ENCODE measurements at regions not wholly inside any gene's neighbourhood (a gene's known extent, or its start where the extent isn't known, plus 50 kb on each side); places are given as distances from the start of the nearest gene placed in this dataset.
"Not testable (repeated sequence)": the region's sequence is repeated elsewhere in the genome, so short reads cannot be mapped to it uniquely, and the experiment has no call there.

DNA sequence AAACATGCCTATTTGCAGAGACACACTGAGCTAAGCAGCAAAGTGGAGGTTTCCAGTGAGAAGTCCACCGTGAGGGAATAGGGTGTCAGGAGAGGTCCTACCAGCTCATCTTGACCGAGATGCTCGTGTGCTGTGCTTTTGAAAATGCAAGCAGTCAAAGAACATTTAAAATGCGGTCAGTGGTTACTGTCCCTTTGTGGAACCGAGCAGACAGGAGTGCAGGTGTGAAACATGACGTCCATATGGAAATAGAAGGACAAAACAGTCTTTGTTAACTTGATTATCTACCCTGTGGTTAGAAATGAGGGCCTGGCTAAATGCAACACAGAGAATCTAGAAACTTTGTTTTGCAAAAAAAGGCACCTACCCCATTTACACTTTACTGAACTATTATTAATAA, 473.3 kb downstream of the SPATA31A6 start:
- H3K4me1 ChIP-seq (ENCODE audit: control insufficient read depth, extremely low read depth, insufficient read depth, low read length); H3K27ac ChIP-seq (ENCODE audit: control insufficient read depth, insufficient read depth, low read length); H2AFZ ChIP-seq (ENCODE audit: control insufficient read depth, low read length); H3K9me1 ChIP-seq (ENCODE audit: control insufficient read depth, extremely low read depth, insufficient read depth, low read length); H3K27me3 ChIP-seq (ENCODE audit: control insufficient read depth, extremely low read depth, insufficient read depth, low read length); H3K4me3 ChIP-seq (ENCODE audit: control insufficient read depth in 2 of 3, extremely low read depth in 1 of 3, insufficient read depth in 2 of 3, low read depth in 1 of 3, low read length in 3 of 3); H3K79me2 ChIP-seq (ENCODE audit: control insufficient read depth, insufficient read depth, low read length); H3K9me3 ChIP-seq (ENCODE audit: control insufficient read depth, low read depth, low read length); H4K20me1 ChIP-seq (ENCODE audit: control insufficient read depth, extremely low read depth, insufficient read depth, low read length); H3K4me2 ChIP-seq (ENCODE audit: control insufficient read depth, extremely low read depth, insufficient read depth, low read depth, low read length); H3K9ac ChIP-seq (ENCODE audit: control insufficient read depth, extremely low read depth, insufficient read depth, low read length); FAIRE-seq; DNase-seq (ENCODE audit: low read depth, low spot score); H3K36me3 ChIP-seq (ENCODE audit: control insufficient read depth in 2 of 2, extremely low read depth in 1 of 2, insufficient read depth in 2 of 2, low read length in 2 of 2); dilution Hi-C loops (cut with MboI; ENCODE audit: extremely low pct_ligation_motif_present, low sequenced_read_pairs): not testable (repeated sequence)

DNA sequence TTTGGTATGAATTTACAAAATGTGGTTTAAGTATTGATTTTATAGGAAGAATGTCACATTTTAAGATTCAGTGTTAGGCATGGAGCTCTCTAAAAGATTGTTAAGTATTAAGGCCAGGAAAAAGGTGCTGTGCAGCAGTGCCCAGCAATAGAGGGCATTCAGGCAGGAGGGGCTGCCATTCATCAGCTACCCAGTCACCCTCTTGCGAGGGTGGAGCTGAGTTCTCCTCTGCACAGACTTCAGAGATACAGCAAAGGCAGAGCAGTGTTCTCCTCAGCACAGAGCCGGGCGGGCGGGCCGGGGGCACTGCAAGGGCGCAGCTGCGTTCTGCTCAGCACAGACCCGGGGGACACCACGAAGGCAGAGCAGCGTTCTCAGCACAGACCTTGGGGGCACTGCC, 474.0 kb downstream of the SPATA31A6 start:
- H3K9ac ChIP-seq (ENCODE audit: control insufficient read depth, extremely low read depth, insufficient read depth, low read length); H3K9me1 ChIP-seq (ENCODE audit: control insufficient read depth, extremely low read depth, insufficient read depth, low read length); H3K4me3 ChIP-seq (ENCODE audit: control insufficient read depth in 2 of 3, extremely low read depth in 1 of 3, insufficient read depth in 2 of 3, low read depth in 1 of 3, low read length in 3 of 3); H3K36me3 ChIP-seq (ENCODE audit: control insufficient read depth in 2 of 2, extremely low read depth in 1 of 2, insufficient read depth in 2 of 2, low read length in 2 of 2); dilution Hi-C loops (cut with MboI; ENCODE audit: extremely low pct_ligation_motif_present, low sequenced_read_pairs); DNase-seq (ENCODE audit: low read depth, low spot score); H3K4me1 ChIP-seq (ENCODE audit: control insufficient read depth, extremely low read depth, insufficient read depth, low read length); H3K27ac ChIP-seq (ENCODE audit: control insufficient read depth, insufficient read depth, low read length); H3K79me2 ChIP-seq (ENCODE audit: control insufficient read depth, insufficient read depth, low read length); H4K20me1 ChIP-seq (ENCODE audit: control insufficient read depth, extremely low read depth, insufficient read depth, low read length); H3K4me2 ChIP-seq (ENCODE audit: control insufficient read depth, extremely low read depth, insufficient read depth, low read depth, low read length); H3K9me3 ChIP-seq (ENCODE audit: control insufficient read depth, low read depth, low read length); H3K27me3 ChIP-seq (ENCODE audit: control insufficient read depth, extremely low read depth, insufficient read depth, low read length); H2AFZ ChIP-seq (ENCODE audit: control insufficient read depth, low read length); FAIRE-seq: not testable (repeated sequence)

DNA sequence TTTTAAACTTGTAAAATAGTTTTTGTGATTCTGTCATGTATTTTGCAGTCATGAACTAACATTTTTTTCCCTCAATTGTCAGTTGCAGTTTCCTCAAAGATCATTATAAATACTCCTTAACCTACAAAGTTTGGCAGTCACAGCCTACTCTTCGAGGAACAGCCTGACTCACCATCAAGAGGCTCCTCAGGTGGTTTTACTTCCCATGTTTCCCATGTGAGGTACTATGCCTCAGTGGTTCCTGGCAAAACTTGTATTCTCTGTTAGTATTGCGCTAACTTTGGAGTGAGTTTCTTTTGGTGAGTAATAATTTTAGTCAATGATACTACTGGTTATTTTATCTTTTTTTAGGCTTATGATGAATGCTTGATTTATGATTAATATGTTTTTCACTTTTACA, 513.7 kb downstream of the SPATA31A6 start:
- peak overlapping the region; percentile 37 for H3K9ac ChIP-seq (ENCODE audit: control insufficient read depth, extremely low read depth, insufficient read depth, low read length)
- H4K20me1 ChIP-seq (ENCODE audit: control insufficient read depth, extremely low read depth, insufficient read depth, low read length); H3K9me3 ChIP-seq (ENCODE audit: control insufficient read depth, low read depth, low read length); H3K79me2 ChIP-seq (ENCODE audit: control insufficient read depth, insufficient read depth, low read length); H3K4me2 ChIP-seq (ENCODE audit: control insufficient read depth, extremely low read depth, insufficient read depth, low read depth, low read length); DNase-seq (ENCODE audit: low read depth, low spot score); H3K9me1 ChIP-seq (ENCODE audit: control insufficient read depth, extremely low read depth, insufficient read depth, low read length); H2AFZ ChIP-seq (ENCODE audit: control insufficient read depth, low read length); H3K4me1 ChIP-seq (ENCODE audit: control insufficient read depth, extremely low read depth, insufficient read depth, low read length); H3K36me3 ChIP-seq (ENCODE audit: control insufficient read depth in 2 of 2, extremely low read depth in 1 of 2, insufficient read depth in 2 of 2, low read length in 2 of 2); H3K27ac ChIP-seq (ENCODE audit: control insufficient read depth, insufficient read depth, low read length); H3K27me3 ChIP-seq (ENCODE audit: control insufficient read depth, extremely low read depth, insufficient read depth, low read length); H3K4me3 ChIP-seq (ENCODE audit: control insufficient read depth in 2 of 3, extremely low read depth in 1 of 3, insufficient read depth in 2 of 3, low read depth in 1 of 3, low read length in 3 of 3); dilution Hi-C loops (cut with MboI; ENCODE audit: extremely low pct_ligation_motif_present, low sequenced_read_pairs): not testable (repeated sequence)
- FAIRE-seq = peak; percentile 69

DNA sequence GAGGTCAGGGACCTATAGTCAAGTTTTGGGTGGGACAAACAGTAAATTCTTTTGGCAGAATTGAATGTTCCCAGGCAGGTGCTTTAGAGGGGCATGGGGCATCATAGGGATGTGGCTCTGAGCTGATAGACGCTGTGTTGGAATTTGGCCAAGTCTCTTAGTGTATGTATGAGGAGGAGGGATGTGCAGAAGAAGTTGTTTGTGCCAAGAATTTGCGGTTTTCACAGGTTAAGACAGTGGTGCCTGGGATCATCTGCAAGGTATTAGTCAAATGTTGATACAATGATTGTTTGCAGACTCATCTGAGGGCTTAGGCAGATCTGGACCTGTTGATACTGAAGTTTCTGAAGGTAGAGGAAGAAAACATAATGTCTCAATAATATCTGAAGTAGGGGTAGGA, 519.4 kb downstream of the SPATA31A6 start:
- H3K4me3 ChIP-seq (ENCODE audit: control insufficient read depth in 2 of 3, extremely low read depth in 1 of 3, insufficient read depth in 2 of 3, low read depth in 1 of 3, low read length in 3 of 3); H2AFZ ChIP-seq (ENCODE audit: control insufficient read depth, low read length); H3K27me3 ChIP-seq (ENCODE audit: control insufficient read depth, extremely low read depth, insufficient read depth, low read length); dilution Hi-C loops (cut with MboI; ENCODE audit: extremely low pct_ligation_motif_present, low sequenced_read_pairs); H3K4me2 ChIP-seq (ENCODE audit: control insufficient read depth, extremely low read depth, insufficient read depth, low read depth, low read length); H3K9ac ChIP-seq (ENCODE audit: control insufficient read depth, extremely low read depth, insufficient read depth, low read length); H3K79me2 ChIP-seq (ENCODE audit: control insufficient read depth, insufficient read depth, low read length); H3K36me3 ChIP-seq (ENCODE audit: control insufficient read depth in 2 of 2, extremely low read depth in 1 of 2, insufficient read depth in 2 of 2, low read length in 2 of 2); H3K9me1 ChIP-seq (ENCODE audit: control insufficient read depth, extremely low read depth, insufficient read depth, low read length); H3K27ac ChIP-seq (ENCODE audit: control insufficient read depth, insufficient read depth, low read length); DNase-seq (ENCODE audit: low read depth, low spot score); H3K9me3 ChIP-seq (ENCODE audit: control insufficient read depth, low read depth, low read length); H3K4me1 ChIP-seq (ENCODE audit: control insufficient read depth, extremely low read depth, insufficient read depth, low read length); H4K20me1 ChIP-seq (ENCODE audit: control insufficient read depth, extremely low read depth, insufficient read depth, low read length): not testable (repeated sequence)
- FAIRE-seq = peak; percentile 84

DNA sequence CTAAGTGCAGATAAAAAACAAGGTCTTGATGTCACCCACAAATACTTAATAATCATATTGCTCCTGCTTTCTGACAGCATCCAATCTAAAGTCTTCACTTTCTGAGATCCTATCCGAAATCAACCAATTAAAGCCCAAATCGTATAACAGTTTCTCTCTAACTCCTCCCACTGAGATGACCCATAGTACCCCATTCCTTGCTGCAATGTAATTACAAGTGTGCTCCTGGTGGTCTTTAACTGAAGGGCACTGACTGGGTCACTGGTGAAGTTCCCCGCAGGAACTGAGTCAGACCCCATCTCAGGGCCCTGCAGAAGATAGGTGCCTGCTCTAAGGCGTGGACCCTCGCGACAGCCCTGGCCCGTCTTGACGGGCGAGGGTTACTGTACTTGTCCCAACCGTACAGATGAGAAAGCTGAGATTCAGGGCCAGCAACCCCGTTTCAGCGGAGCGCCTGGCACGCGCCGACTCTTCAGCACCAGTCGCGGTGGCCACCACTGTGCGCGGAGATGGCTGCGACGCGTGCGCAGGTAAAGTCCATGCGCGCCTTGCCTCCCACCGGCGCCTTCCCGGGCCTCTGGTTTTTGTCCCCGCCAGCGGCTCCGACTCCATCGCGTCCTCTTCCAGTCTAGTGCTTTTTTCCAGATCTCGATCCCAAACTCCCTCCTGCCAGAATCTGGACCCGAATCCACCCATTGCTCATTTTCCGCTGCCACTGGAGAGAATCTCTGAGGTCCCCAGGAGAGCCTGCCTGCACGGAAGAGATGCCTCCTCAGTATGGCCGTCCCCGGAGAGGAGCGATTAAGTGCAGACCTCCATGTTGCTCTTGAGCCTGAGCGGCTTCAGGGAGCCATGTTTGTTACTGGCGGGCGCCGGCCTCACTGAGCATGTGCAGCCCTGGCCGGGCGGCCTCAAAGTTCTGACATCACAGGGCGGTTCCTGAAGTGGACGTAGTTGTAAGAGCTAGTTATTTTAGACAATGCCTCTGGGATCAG, 541.7 kb downstream of the SPATA31A6 start:
- H3K4me1 ChIP-seq (ENCODE audit: control insufficient read depth, extremely low read depth, insufficient read depth, low read length); H3K27me3 ChIP-seq (ENCODE audit: control insufficient read depth, extremely low read depth, insufficient read depth, low read length); H3K27ac ChIP-seq (ENCODE audit: control insufficient read depth, insufficient read depth, low read length); H3K79me2 ChIP-seq (ENCODE audit: control insufficient read depth, insufficient read depth, low read length); H3K9me3 ChIP-seq (ENCODE audit: control insufficient read depth, low read depth, low read length); FAIRE-seq; H3K9me1 ChIP-seq (ENCODE audit: control insufficient read depth, extremely low read depth, insufficient read depth, low read length); H4K20me1 ChIP-seq (ENCODE audit: control insufficient read depth, extremely low read depth, insufficient read depth, low read length); dilution Hi-C loops (cut with MboI; ENCODE audit: extremely low pct_ligation_motif_present, low sequenced_read_pairs); H3K4me3 ChIP-seq (ENCODE audit: control insufficient read depth in 2 of 3, extremely low read depth in 1 of 3, insufficient read depth in 2 of 3, low read depth in 1 of 3, low read length in 3 of 3); H3K9ac ChIP-seq (ENCODE audit: control insufficient read depth, extremely low read depth, insufficient read depth, low read length); H3K4me2 ChIP-seq (ENCODE audit: control insufficient read depth, extremely low read depth, insufficient read depth, low read depth, low read length); H3K36me3 ChIP-seq (ENCODE audit: control insufficient read depth in 2 of 2, extremely low read depth in 1 of 2, insufficient read depth in 2 of 2, low read length in 2 of 2); DNase-seq (ENCODE audit: low read depth, low spot score); H2AFZ ChIP-seq (ENCODE audit: control insufficient read depth, low read length): not testable (repeated sequence)
